H9 (cell line): ENCODE measurements at regions not wholly inside any gene's neighbourhood (a gene's known extent, or its start where the extent isn't known, plus 50 kb on each side); places are given as distances from the start of the nearest gene placed in this dataset.

ENCODE experiments used
- DNase-seq: peaks from one replicate; pipeline ENCODE4 v3.0.0-alpha.2; 2017
- H2AFZ ChIP-seq: one replicate; pipeline ENCODE4 v1.6.1; 2013; ENCODE audit warnings: mild to moderate bottlenecking, low read length, control low read depth, moderate library complexity
- H2AK5ac ChIP-seq: 2 replicates; pipeline ENCODE4 v1.6.1; 2013; ENCODE audit warnings: low read length, control low read depth, mixed read lengths; ENCODE audit not compliant: insufficient read length
- H2BK120ac ChIP-seq: one replicate; pipeline ENCODE4 v1.6.1; 2013; ENCODE audit warnings: low read depth, mild to moderate bottlenecking, low read length, control low read depth, inconsistent platforms; ENCODE audit not compliant: poor library complexity, severe bottlenecking
- H2BK12ac ChIP-seq: 2 replicates; pipeline ENCODE4 v1.6.1; 2013; ENCODE audit warnings: low read length, control low read depth, mixed read lengths, low read depth; ENCODE audit not compliant: insufficient read length
- H2BK15ac ChIP-seq: 2 replicates; pipeline ENCODE4 v1.6.1; 2013; ENCODE audit warnings: low read depth, low read length, control low read depth
- H2BK20ac ChIP-seq: one replicate; pipeline ENCODE4 v1.6.1; 2013; ENCODE audit warnings: low read depth, mild to moderate bottlenecking, low read length, control low read depth, inconsistent platforms; ENCODE audit not compliant: poor library complexity, severe bottlenecking
- H2BK5ac ChIP-seq: 2 replicates; pipeline ENCODE4 v1.6.1; 2013; ENCODE audit warnings: low read length, control low read depth, mixed read lengths; ENCODE audit not compliant: insufficient read length
- H3K14ac ChIP-seq: 2 replicates; pipeline ENCODE4 v1.6.1; 2013; ENCODE audit warnings: low read length, control low read depth; ENCODE audit not compliant: insufficient read depth
- H3K18ac ChIP-seq: 2 replicates; pipeline ENCODE4 v1.6.1; 2013; ENCODE audit warnings: low read depth, mild to moderate bottlenecking, mixed read lengths, low read length, control low read depth; ENCODE audit not compliant: insufficient read length
- H3K23ac ChIP-seq: 2 replicates; pipeline ENCODE4 v1.6.1; 2013; ENCODE audit warnings: low read length, control low read depth, mixed read lengths, low read depth; ENCODE audit not compliant: insufficient read length
- H3K23me2 ChIP-seq: 2 replicates; pipeline ENCODE4 v1.6.1; 2013; ENCODE audit warnings: low read depth, mild to moderate bottlenecking, mixed read lengths, low read length, control low read depth; ENCODE audit not compliant: insufficient read length, poor library complexity, severe bottlenecking
- H3K27ac ChIP-seq: 2 replicates; pipeline ENCODE4 v1.5.1; 2013; ENCODE audit warnings: low read length, control low read depth, mixed read lengths, low read depth; ENCODE audit not compliant: insufficient read length
- H3K27me3 ChIP-seq: 2 replicates; pipeline ENCODE4 v1.6.1; 2013; ENCODE audit warnings: low read length, control low read depth, inconsistent platforms; ENCODE audit not compliant: insufficient read depth
- H3K4ac ChIP-seq: 2 replicates; pipeline ENCODE4 v1.6.1; 2013; ENCODE audit warnings: low read depth, mild to moderate bottlenecking, control low read depth, inconsistent platforms, low read length, moderate library complexity
- H3K4me1 ChIP-seq: 2 replicates; pipeline ENCODE4 v1.6.1; 2013; ENCODE audit warnings: low read length, control low read depth, inconsistent platforms; ENCODE audit not compliant: insufficient read depth
- H3K4me2 ChIP-seq: 2 replicates; pipeline ENCODE4 v1.6.1; 2013; ENCODE audit warnings: low read length, control low read depth, mixed read lengths; ENCODE audit not compliant: insufficient read length, insufficient read depth
- H3K56ac ChIP-seq: 2 replicates; pipeline ENCODE4 v1.6.1; 2013; ENCODE audit warnings: low read depth, mild to moderate bottlenecking, mixed read lengths, low read length, control low read depth; ENCODE audit not compliant: insufficient read length
- H3K79me1 ChIP-seq: 2 replicates; pipeline ENCODE4 v1.6.1; 2013; ENCODE audit warnings: low read depth, mild to moderate bottlenecking, moderate library complexity, low read length, control low read depth, inconsistent platforms; ENCODE audit not compliant: insufficient read depth, poor library complexity, severe bottlenecking
- H3K79me2 ChIP-seq: 2 replicates; pipeline ENCODE4 v1.6.1; 2013; ENCODE audit warnings: low read length, control low read depth, inconsistent platforms; ENCODE audit not compliant: insufficient read depth
- H3K9ac ChIP-seq: 2 replicates; pipeline ENCODE4 v1.6.1; 2013; ENCODE audit warnings: low read length, control low read depth, mixed read lengths; ENCODE audit not compliant: insufficient read length; ENCODE audit errors: extremely low read depth
- H3K9me3 ChIP-seq: one replicate; pipeline ENCODE4 v1.6.1; 2013; ENCODE audit warnings: low read depth, low read length, inconsistent platforms; ENCODE audit not compliant: control insufficient read depth
- H3T11ph ChIP-seq: one replicate; pipeline ENCODE4 v1.6.1; 2013; ENCODE audit warnings: mild to moderate bottlenecking, low read length, control low read depth, inconsistent platforms
- H4K20me1 ChIP-seq: one replicate; pipeline ENCODE4 v1.6.1; 2013; ENCODE audit not compliant: control insufficient read depth, insufficient read length, insufficient read depth
- H4K5ac ChIP-seq: 2 replicates; pipeline ENCODE4 v1.6.1; 2013; ENCODE audit warnings: low read depth, mild to moderate bottlenecking, mixed read lengths, low read length, control low read depth; ENCODE audit not compliant: insufficient read length
- H4K8ac ChIP-seq: replicated peaks from 2 replicates; pipeline ENCODE4 v1.6.1; 2013; ENCODE audit warnings: low read length, control low read depth, mixed read lengths, low read depth; ENCODE audit not compliant: insufficient read length
- H4K91ac ChIP-seq: 2 replicates; pipeline ENCODE4 v1.6.1; 2013; ENCODE audit warnings: low read depth, mild to moderate bottlenecking, moderate library complexity, mixed read lengths, low read length, control low read depth; ENCODE audit not compliant: insufficient read length
- H3K27ac Mint-ChIP-seq, 3 experiments: 2 replicates in 2 of 3; 3 replicates in 1 of 3; pipeline ENCODE4 v1.8.0; 2020 to 2021; ENCODE audit warnings: mixed read lengths in 3 of 3, mild to moderate bottlenecking in 1 of 3, moderate library complexity in 1 of 3
- H3K27me3 Mint-ChIP-seq: 2 replicates; pipeline ENCODE4 v1.8.0; 2021; ENCODE audit warnings: low read depth, mild to moderate bottlenecking, moderate library complexity, mixed read lengths
- H3K36me3 Mint-ChIP-seq, 3 experiments: 2 replicates in 2 of 3; 3 replicates in 1 of 3; pipeline ENCODE4 v1.8.0; 2020 to 2021; ENCODE audit warnings: low read depth in 3 of 3, mixed read lengths in 3 of 3; ENCODE audit not compliant: insufficient read depth in 1 of 3
- H3K4me1 Mint-ChIP-seq, 2 experiments: 2 replicates each; pipeline ENCODE4 v1.8.0; 2020; ENCODE audit warnings: mixed read lengths in 2 of 2
- H3K4me3 Mint-ChIP-seq, 2 experiments: 2 replicates in 1 of 2; 3 replicates in 1 of 2; pipeline ENCODE4 v1.8.0; 2020 to 2021; ENCODE audit warnings: mild to moderate bottlenecking in 2 of 2, mixed read lengths in 2 of 2, moderate library complexity in 1 of 2
- H3K9me3 Mint-ChIP-seq, 2 experiments: 2 replicates in 1 of 2; 3 replicates in 1 of 2; pipeline ENCODE4 v1.8.0; 2020; ENCODE audit warnings: mild to moderate bottlenecking in 2 of 2, mixed read lengths in 2 of 2, moderate library complexity in 1 of 2
- WGBS: extraction: QIAGEN DNeasy Blood & Tissue Kit; methylation state at CpG from one replicate; pipeline ENCODE4 v1.1.7; 2013; ENCODE audit warnings: missing lambda C conversion rate, low lambda C conversion rate, mixed read lengths; ENCODE audit not compliant: insufficient read length; ENCODE audit errors: extremely low coverage; 5-methylcytosine and 5-hydroxymethylcytosine counted together
- TF ChIP-seq, protein P1 (sequence below): fragments of 200-600 bp; sonication (generic); conservative IDR thresholded peaks from 3 replicates; pipeline ENCODE4 v1.8.0; 2021; ENCODE audit warnings: antibody characterized with exemption, mild to moderate bottlenecking

DNA sequence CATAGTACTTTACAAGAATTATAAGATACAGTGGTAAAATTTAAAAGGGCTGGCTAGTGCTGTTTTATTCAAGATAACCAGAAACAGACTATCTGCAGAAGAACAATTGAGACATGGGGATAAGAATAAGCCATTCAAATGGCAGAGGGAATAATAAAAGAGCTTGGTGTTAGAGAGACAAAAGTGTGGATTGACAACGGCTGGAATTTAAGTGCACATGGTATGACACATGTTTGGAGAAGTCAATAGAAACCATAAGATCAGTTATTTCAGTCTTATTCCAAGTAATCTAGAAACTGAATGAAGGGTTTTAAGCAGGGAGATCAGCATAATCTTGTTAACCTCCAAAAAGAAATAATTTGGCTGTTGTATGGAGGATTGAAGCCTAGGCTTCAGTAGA, 1205.5 kb upstream of the CITED2 start:
- no peak overlapping the region for H2BK120ac ChIP-seq
- no CpG with 5 or more reads among the region's 1 CpG for whole genome bisulfite sequencing
- H2BK5ac ChIP-seq, result no peak overlapping the region
- H2BK20ac ChIP-seq, result no peak overlapping the region
- no peak overlapping the region for H4K5ac ChIP-seq
- no peak overlapping the region for H4K8ac ChIP-seq
- no peak overlapping the region for H3K4me2 ChIP-seq
- H3K4me1 ChIP-seq, result no peaks in the 10 kb centered on the region
- Mint-ChIP-seq H3K36me3 (peaks cover 0 to 1% (median 0%) of the 10 kb centered on the region in 3 experiments; a peak in 1 of 7 replicates), H3K27ac (no peak overlapping the region), H3K4me3 (no peak overlapping the region), H3K27me3 (no peaks in the 10 kb centered on the region), H3K9me3 (no peaks in the 10 kb centered on the region; a peak in 1 of 5 replicates), H3K4me1 (peaks cover 4 to 9% of the 10 kb centered on the region in 2 experiments; a peak in 3 of 4 replicates)
- no peak overlapping the region for H4K91ac ChIP-seq
- H3K79me1 ChIP-seq, result no peaks in the 10 kb centered on the region
- H3K9me3 ChIP-seq, result no peaks in the 10 kb centered on the region
- H3K27ac ChIP-seq, result no peak overlapping the region
- H3K23me2 ChIP-seq, result no peaks in the 10 kb centered on the region
- H3T11ph ChIP-seq, result no peak overlapping the region
- no peaks in the 10 kb centered on the region for H4K20me1 ChIP-seq
- no peak overlapping the region for H3K23ac ChIP-seq
- no peak overlapping the region for H3K18ac ChIP-seq
- DNase-seq, result no peak
- no peak overlapping the region for H2AFZ ChIP-seq
- H2BK12ac ChIP-seq, result no peak overlapping the region
- H3K9ac ChIP-seq, result no peak overlapping the region
- no peak overlapping the region for H2AK5ac ChIP-seq
- H3K4ac ChIP-seq, result no peak overlapping the region
- no peaks in the 10 kb centered on the region for H3K79me2 ChIP-seq
- no peak overlapping the region for H3K56ac ChIP-seq
- no peaks in the 10 kb centered on the region for H3K27me3 ChIP-seq
- no peak overlapping the region for H2BK15ac ChIP-seq
- no peak overlapping the region for H3K14ac ChIP-seq
- TF ChIP-seq, protein P1, sequence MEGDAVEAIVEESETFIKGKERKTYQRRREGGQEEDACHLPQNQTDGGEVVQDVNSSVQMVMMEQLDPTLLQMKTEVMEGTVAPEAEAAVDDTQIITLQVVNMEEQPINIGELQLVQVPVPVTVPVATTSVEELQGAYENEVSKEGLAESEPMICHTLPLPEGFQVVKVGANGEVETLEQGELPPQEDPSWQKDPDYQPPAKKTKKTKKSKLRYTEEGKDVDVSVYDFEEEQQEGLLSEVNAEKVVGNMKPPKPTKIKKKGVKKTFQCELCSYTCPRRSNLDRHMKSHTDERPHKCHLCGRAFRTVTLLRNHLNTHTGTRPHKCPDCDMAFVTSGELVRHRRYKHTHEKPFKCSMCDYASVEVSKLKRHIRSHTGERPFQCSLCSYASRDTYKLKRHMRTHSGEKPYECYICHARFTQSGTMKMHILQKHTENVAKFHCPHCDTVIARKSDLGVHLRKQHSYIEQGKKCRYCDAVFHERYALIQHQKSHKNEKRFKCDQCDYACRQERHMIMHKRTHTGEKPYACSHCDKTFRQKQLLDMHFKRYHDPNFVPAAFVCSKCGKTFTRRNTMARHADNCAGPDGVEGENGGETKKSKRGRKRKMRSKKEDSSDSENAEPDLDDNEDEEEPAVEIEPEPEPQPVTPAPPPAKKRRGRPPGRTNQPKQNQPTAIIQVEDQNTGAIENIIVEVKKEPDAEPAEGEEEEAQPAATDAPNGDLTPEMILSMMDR, result no peak
